ENCODE measurements at regions not wholly inside any gene's neighbourhood (a gene's known extent, or its start where the extent isn't known, plus 50 kb on each side); places are given as distances from the start of the nearest gene placed in this dataset.

- CTCF ChIA-PET (ENCODE audit: unreplicated experiment), result no interaction called here
- Histone ChIP-seq H3K4me3 (ENCODE audit: low read depth, low read length, poor library complexity, severe bottlenecking) (no peak overlapping the region), H3K27ac (ENCODE audit: low read depth, low read length, poor library complexity, severe bottlenecking) (no peak overlapping the region), H3K79me2 (ENCODE audit: insufficient read depth, low read depth, low read length) (no peaks in the 10 kb centered on the region), H3K9me3 (ENCODE audit: low read length) (no peaks in the 10 kb centered on the region), H3K9me2 (ENCODE audit: insufficient read depth, low read length) (no peaks in the 10 kb centered on the region), H2AFZ (ENCODE audit: low read length) (no peak overlapping the region), H3K4me2 (ENCODE audit: low read length) (no peak overlapping the region), H4K20me1 (ENCODE audit: insufficient read depth, low read length) (no peaks in the 10 kb centered on the region), H3K36me3 (ENCODE audit: insufficient read depth, low read length) (no peaks in the 10 kb centered on the region), H3K4me1 (ENCODE audit: insufficient read depth, low read length, poor library complexity, severe bottlenecking) (no peaks in the 10 kb centered on the region)
- no TSS peak for BruUV-seq (replicated peaks)
- DNase-seq (ENCODE audit: low spot score), result no peak
- TF ChIP-seq EZH2phosphoT487 (IDR thresholded peaks at IDR 0.05; ENCODE audit: borderline replicate concordance, low read depth, low read length), result no peak
- no peak for TF ChIP-seq CTCF (conservative IDR thresholded peaks at IDR 0.05; ENCODE audit: low read length)
- intact Hi-C loops (cut with micrococcal nuclease; ENCODE audit: unreplicated experiment), result no loop called here
- POLR2A ChIA-PET, result no interaction called here
Measured at GRCh38 chr7:46170021-46170420, 248.9 kb upstream of the IGFBP3 start.

- Histone ChIP-seq H3K4me1 (ENCODE audit: insufficient read depth, low read length, poor library complexity, severe bottlenecking) (no peaks in the 10 kb centered on the region), H3K9me2 (ENCODE audit: insufficient read depth, low read length) (no peaks in the 10 kb centered on the region), H3K36me3 (ENCODE audit: insufficient read depth, low read length) (no peaks in the 10 kb centered on the region), H3K27ac (ENCODE audit: low read depth, low read length, poor library complexity, severe bottlenecking) (no peak overlapping the region), H4K20me1 (ENCODE audit: insufficient read depth, low read length) (no peaks in the 10 kb centered on the region), H2AFZ (ENCODE audit: low read length) (no peak overlapping the region), H3K4me2 (ENCODE audit: low read length) (no peak overlapping the region), H3K4me3 (ENCODE audit: low read depth, low read length, poor library complexity, severe bottlenecking) (no peak overlapping the region), H3K79me2 (ENCODE audit: insufficient read depth, low read depth, low read length) (no peaks in the 10 kb centered on the region), H3K9me3 (ENCODE audit: low read length) (no peaks in the 10 kb centered on the region)
- DNase-seq (ENCODE audit: low spot score), result no peak
- CTCF ChIA-PET (ENCODE audit: unreplicated experiment), result no interaction called here
- no TSS peak for BruUV-seq (replicated peaks)
- intact Hi-C loops (cut with micrococcal nuclease; ENCODE audit: unreplicated experiment), result no loop called here
- TF ChIP-seq CTCF (conservative IDR thresholded peaks at IDR 0.05; ENCODE audit: low read length) (no peak), EZH2phosphoT487 (IDR thresholded peaks at IDR 0.05; ENCODE audit: borderline replicate concordance, low read depth, low read length) (no peak)
- POLR2A ChIA-PET, result interaction anchor here (0.6 kb wide), 1 partner anchor 618 kb away, joined by 3 read pairs; no protein-coding TSS in a partner anchor
Measured at GRCh38 chr7:46169384-46169755, 248.3 kb upstream of the IGFBP3 start.

- no TSS peak for BruUV-seq (replicated peaks)
- H4K20me1 ChIP-seq (ENCODE audit: insufficient read depth, low read length), result no peaks in the 10 kb centered on the region
- intact Hi-C loops (cut with micrococcal nuclease; ENCODE audit: unreplicated experiment), result no loop called here
- H3K27ac ChIP-seq (ENCODE audit: low read depth, low read length, poor library complexity, severe bottlenecking), result no peak overlapping the region
- H3K4me2 ChIP-seq (ENCODE audit: low read length), result no peak overlapping the region
- no peaks in the 10 kb centered on the region for H3K4me1 ChIP-seq (ENCODE audit: insufficient read depth, low read length, poor library complexity, severe bottlenecking)
- no peak overlapping the region for H2AFZ ChIP-seq (ENCODE audit: low read length)
- no peak for DNase-seq (ENCODE audit: low spot score)
- POLR2A ChIA-PET, result interaction anchor here (0.6 kb wide), 1 partner anchor 618 kb away, joined by 3 read pairs; no protein-coding TSS in a partner anchor
- no peaks in the 10 kb centered on the region for H3K9me2 ChIP-seq (ENCODE audit: insufficient read depth, low read length)
- H3K36me3 ChIP-seq (ENCODE audit: insufficient read depth, low read length), result no peaks in the 10 kb centered on the region
- no peak overlapping the region for H3K4me3 ChIP-seq (ENCODE audit: low read depth, low read length, poor library complexity, severe bottlenecking)
- H3K79me2 ChIP-seq (ENCODE audit: insufficient read depth, low read depth, low read length), result no peaks in the 10 kb centered on the region
- TF ChIP-seq EZH2phosphoT487 (IDR thresholded peaks at IDR 0.05; ENCODE audit: borderline replicate concordance, low read depth, low read length) (no peak), CTCF (conservative IDR thresholded peaks at IDR 0.05; ENCODE audit: low read length) (no peak)
- no peaks in the 10 kb centered on the region for H3K9me3 ChIP-seq (ENCODE audit: low read length)
- CTCF ChIA-PET (ENCODE audit: unreplicated experiment), result interaction anchor here (0.6 kb wide), 1 partner anchor 279 kb away, joined by 3 read pairs; no protein-coding TSS in a partner anchor
Measured at GRCh38 chr7:46168671-46169383, 247.8 kb upstream of the IGFBP3 start.
